MM.1S (cell line): ENCODE measurements at regions not wholly inside any gene's neighbourhood (a gene's known extent, or its start where the extent isn't known, plus 50 kb on each side); places are given as distances from the start of the nearest gene placed in this dataset.

Experiments used
- DNase-seq: peaks from one replicate; pipeline ENCODE4 v3.0.0-alpha.2; 2015
- H2AFZ ChIP-seq: fragments of 300-600 bp; sonication (generic); 2 replicates; pipeline ENCODE4 v1.6.0; 2016; ENCODE audit warnings: antibody characterized with exemption, low read length
- H3F3A ChIP-seq: fragments of 300-600 bp; sonication (generic); 2 replicates; pipeline ENCODE4 v1.6.1; 2016; ENCODE audit warnings: mild to moderate bottlenecking, antibody characterized with exemption, low read length, moderate library complexity, mixed read lengths; ENCODE audit not compliant: insufficient read depth
- H3K27ac ChIP-seq: fragments of 300-600 bp; sonication (generic); 2 replicates; pipeline ENCODE4 v1.5.1; 2016; ENCODE audit warnings: mild to moderate bottlenecking, low read length
- H3K27me3 ChIP-seq: fragments of 300-600 bp; sonication (generic); replicated peaks from 2 replicates; pipeline ENCODE4 v1.6.0; 2016; ENCODE audit warnings: low read length; ENCODE audit not compliant: insufficient read depth
- H3K36me3 ChIP-seq: fragments of 300-600 bp; sonication (generic); replicated peaks from 2 replicates; pipeline ENCODE4 v1.6.1; 2016; ENCODE audit warnings: mild to moderate bottlenecking, low read length, mixed read lengths; ENCODE audit not compliant: insufficient read depth
- H3K4me1 ChIP-seq: fragments of 300-600 bp; sonication (generic); 2 replicates; pipeline ENCODE4 v1.6.1; 2016; ENCODE audit warnings: low read length, mixed read lengths
- H3K4me2 ChIP-seq: fragments of 300-600 bp; sonication (generic); 2 replicates; pipeline ENCODE4 v1.6.0; 2016; ENCODE audit warnings: low read depth, low read length
- H3K4me3 ChIP-seq: fragments of 300-600 bp; sonication (generic); 2 replicates; pipeline ENCODE4 v1.5.1; 2016; ENCODE audit warnings: low read length, mixed read lengths
- H3K79me2 ChIP-seq: fragments of 300-600 bp; sonication (generic); 2 replicates; pipeline ENCODE4 v1.6.1; 2016; ENCODE audit warnings: mixed run types, low read length, mixed read lengths
- H3K9ac ChIP-seq: fragments of 300-600 bp; sonication (generic); 2 replicates; pipeline ENCODE4 v1.6.1; 2016; ENCODE audit warnings: low read length, mixed read lengths
- H3K9me2 ChIP-seq: fragments of 300-600 bp; sonication (generic); replicated peaks from 2 replicates; pipeline ENCODE4 v1.6.1; 2016; ENCODE audit warnings: mild to moderate bottlenecking, low read length, mixed read lengths; ENCODE audit not compliant: insufficient read depth
- H3K9me3 ChIP-seq: fragments of 300-600 bp; sonication (generic); replicated peaks from 2 replicates; pipeline ENCODE4 v1.6.1; 2016; ENCODE audit warnings: mild to moderate bottlenecking, low read length, mixed read lengths; ENCODE audit not compliant: insufficient read depth
- H4K20me1 ChIP-seq: fragments of 300-600 bp; sonication (generic); 2 replicates; pipeline ENCODE4 v1.6.1; 2016; ENCODE audit warnings: mild to moderate bottlenecking, low read length, moderate library complexity, mixed read lengths; ENCODE audit not compliant: insufficient read depth
- EZH2 ChIP-seq: fragments of 300-600 bp; sonication (generic); optimal IDR thresholded peaks from 2 replicates; pipeline ENCODE3; 2017; ENCODE audit warnings: low read depth, mild to moderate bottlenecking, antibody characterized with exemption, low read length, mixed read lengths
- EZH2phosphoT487 ChIP-seq: fragments of 300-600 bp; sonication (generic); IDR thresholded peaks from 2 replicates; pipeline ENCODE4 v1.6.1; 2018; ENCODE audit warnings: antibody characterized with exemption, low read length
- TF ChIP-seq, protein P1 (sequence below): fragments of 300-600 bp; sonication (generic); IDR thresholded peaks from 2 replicates; pipeline ENCODE4 v1.5.1; 2016; ENCODE audit warnings: antibody characterized with exemption, low read length, mixed read lengths

DNA sequence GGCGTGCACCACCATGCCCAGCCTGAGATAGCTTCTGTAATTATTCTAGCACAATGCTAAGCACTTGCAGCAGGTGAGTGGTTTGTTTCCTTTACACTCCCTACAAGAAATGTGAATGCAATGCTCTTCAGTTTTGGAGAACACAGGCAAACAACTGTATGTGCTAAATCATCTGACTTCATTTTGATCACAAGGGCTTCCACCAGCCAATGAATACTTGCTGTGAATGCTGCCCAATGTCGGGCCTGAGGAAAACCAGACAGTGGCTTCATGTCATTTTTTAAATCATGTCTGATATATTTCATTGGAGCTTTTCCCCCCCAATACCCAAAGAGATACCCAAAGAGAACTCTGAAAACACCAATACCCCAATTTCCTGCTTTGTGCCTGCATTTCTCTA is 155.6 kb upstream of the XPO1 start:
- H3K27ac ChIP-seq = no peak overlapping the region
- no peaks in the 10 kb centered on the region for H4K20me1 ChIP-seq
- H3K9me2 ChIP-seq = no peaks in the 10 kb centered on the region
- DNase-seq = no peak
- peak overlapping the region; percentile 80 for H3K4me3 ChIP-seq
- H3K4me2 ChIP-seq = peak overlapping the region; percentile 98; the same call in 1 of the 2 replicates
- peaks cover 11% of the 10 kb centered on the region; the same call in 1 of the 2 replicates for H3F3A ChIP-seq
- no peaks in the 10 kb centered on the region for H3K79me2 ChIP-seq
- no peaks in the 10 kb centered on the region for H3K9me3 ChIP-seq
- peak overlapping the region; percentile 100 for H2AFZ ChIP-seq
- TF ChIP-seq EZH2 (no peak), EZH2phosphoT487 (no peak)
- TF ChIP-seq, protein P1, sequence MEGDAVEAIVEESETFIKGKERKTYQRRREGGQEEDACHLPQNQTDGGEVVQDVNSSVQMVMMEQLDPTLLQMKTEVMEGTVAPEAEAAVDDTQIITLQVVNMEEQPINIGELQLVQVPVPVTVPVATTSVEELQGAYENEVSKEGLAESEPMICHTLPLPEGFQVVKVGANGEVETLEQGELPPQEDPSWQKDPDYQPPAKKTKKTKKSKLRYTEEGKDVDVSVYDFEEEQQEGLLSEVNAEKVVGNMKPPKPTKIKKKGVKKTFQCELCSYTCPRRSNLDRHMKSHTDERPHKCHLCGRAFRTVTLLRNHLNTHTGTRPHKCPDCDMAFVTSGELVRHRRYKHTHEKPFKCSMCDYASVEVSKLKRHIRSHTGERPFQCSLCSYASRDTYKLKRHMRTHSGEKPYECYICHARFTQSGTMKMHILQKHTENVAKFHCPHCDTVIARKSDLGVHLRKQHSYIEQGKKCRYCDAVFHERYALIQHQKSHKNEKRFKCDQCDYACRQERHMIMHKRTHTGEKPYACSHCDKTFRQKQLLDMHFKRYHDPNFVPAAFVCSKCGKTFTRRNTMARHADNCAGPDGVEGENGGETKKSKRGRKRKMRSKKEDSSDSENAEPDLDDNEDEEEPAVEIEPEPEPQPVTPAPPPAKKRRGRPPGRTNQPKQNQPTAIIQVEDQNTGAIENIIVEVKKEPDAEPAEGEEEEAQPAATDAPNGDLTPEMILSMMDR = no peak
- H3K4me1 ChIP-seq = peaks cover 11% of the 10 kb centered on the region
- H3K36me3 ChIP-seq = no peaks in the 10 kb centered on the region
- peak overlapping the region; percentile 71; the same call in 1 of the 2 replicates for H3K9ac ChIP-seq
- no peaks in the 10 kb centered on the region for H3K27me3 ChIP-seq

DNA sequence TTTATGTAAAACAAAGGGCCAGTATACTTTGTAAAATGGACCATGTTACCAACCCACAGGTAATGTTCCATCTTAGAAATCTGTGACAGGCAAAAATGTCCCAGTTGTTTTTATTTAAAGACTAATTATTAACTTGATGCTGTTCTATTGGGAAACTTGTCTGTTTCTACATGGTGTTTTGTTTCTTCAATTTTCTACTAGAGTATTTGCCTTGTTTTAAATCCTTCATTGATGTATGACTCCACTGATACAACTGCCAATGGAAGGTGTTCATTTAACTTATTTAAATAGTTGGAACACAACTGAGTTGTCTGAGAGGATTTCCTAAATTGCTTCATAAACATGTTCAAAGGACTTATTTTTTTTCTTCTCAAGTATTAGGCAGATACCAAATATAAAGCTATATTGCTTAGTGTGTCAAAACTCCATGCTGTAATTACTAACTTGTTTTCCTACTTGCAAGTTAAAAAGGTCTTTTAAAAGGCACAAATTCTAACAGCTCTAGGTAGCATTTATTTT is 152.0 kb upstream of the XPO1 start:
- Histone ChIP-seq H3K79me2 (no peaks in the 10 kb centered on the region), H3K9me2 (no peaks in the 10 kb centered on the region), H3K4me2 (no peak overlapping the region), H3K4me3 (no peak overlapping the region), H3K36me3 (no peaks in the 10 kb centered on the region), H4K20me1 (no peaks in the 10 kb centered on the region), H3F3A (peaks cover 11% of the 10 kb centered on the region; the same call in 1 of the 2 replicates), H3K27ac (no peak overlapping the region), H3K4me1 (peaks cover 6% of the 10 kb centered on the region; the same call in 1 of the 2 replicates), H2AFZ (no peak overlapping the region), H3K9ac (no peak overlapping the region), H3K9me3 (no peaks in the 10 kb centered on the region), H3K27me3 (no peaks in the 10 kb centered on the region)
- DNase-seq = no peak
- TF ChIP-seq EZH2phosphoT487 = no peak
- TF ChIP-seq, protein P1 = no peak
- TF ChIP-seq EZH2 = no peak

DNA sequence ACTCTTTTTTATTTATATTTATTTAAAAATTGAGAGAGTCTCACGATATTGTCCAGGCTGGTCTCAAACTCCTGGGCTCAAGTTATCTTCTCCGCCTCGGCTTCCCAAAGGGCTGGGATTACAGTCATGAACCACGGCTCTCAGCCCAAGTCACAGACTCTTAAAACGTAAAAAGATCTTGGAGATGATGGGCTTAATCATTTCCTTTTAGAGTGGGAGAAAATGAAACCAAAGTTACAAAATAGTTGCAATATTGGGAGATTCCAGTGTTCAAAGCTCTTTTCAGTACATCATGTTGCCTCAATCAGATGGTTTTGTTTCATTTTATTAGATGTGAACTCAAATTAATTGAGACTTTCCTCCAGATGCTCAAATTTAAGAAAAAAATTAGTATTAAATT is 151.4 kb upstream of the XPO1 start:
- Histone ChIP-seq H3K9me2 (no peaks in the 10 kb centered on the region), H4K20me1 (no peaks in the 10 kb centered on the region), H3K9me3 (no peaks in the 10 kb centered on the region), H3K27me3 (no peaks in the 10 kb centered on the region), H3K36me3 (no peaks in the 10 kb centered on the region), H3K4me3 (no peak overlapping the region), H2AFZ (no peak overlapping the region; the same call in 1 of the 2 replicates), H3F3A (peaks cover 7% of the 10 kb centered on the region; the same call in 1 of the 2 replicates), H3K9ac (no peak overlapping the region), H3K4me2 (no peak overlapping the region), H3K4me1 (peaks cover 6% of the 10 kb centered on the region; the same call in 1 of the 2 replicates), H3K79me2 (no peaks in the 10 kb centered on the region), H3K27ac (no peak overlapping the region)
- TF ChIP-seq, protein P1 = no peak
- TF ChIP-seq EZH2phosphoT487 (no peak), EZH2 (no peak)
- DNase-seq = no peak
